PC-9 (cell line): ENCODE measurements at regions not wholly inside any gene's neighbourhood (a gene's known extent, or its start where the extent isn't known, plus 50 kb on each side); places are given as distances from the start of the nearest gene placed in this dataset.

Experiments
- BruUV-seq: library from RNA; stranded (reverse); fragments of 400-500 nt; replicated peaks from 2 replicates; lab custom pipeline; 2021; lab: Mats Ljungman, UMichigan
- CTCF ChIA-PET: fragments of 300-600 bp; sonication (Branson Sonifier 250); formaldehyde crosslinking; loops from one replicate; lab custom pipeline; 2022; ENCODE audit warnings: antibody characterized with exemption; lab: Charles Lee
- POLR2A ChIA-PET: fragments of 300-600 bp; sonication (Branson Sonifier 250); formaldehyde crosslinking; loops from one replicate; lab custom pipeline; 2022; ENCODE audit warnings: antibody characterized with exemption; ENCODE audit not compliant: unreplicated experiment; lab: Charles Lee
- DNase-seq, 2 experiments: peaks; one replicate each; pipeline versions ENCODE4 v3.0.0 to v3.0.0-alpha.2; 2015 to 2022; ENCODE audit warnings: mixed read lengths in 1 of 2
- H2AFZ ChIP-seq: fragments of 200-600 bp; sonication (generic); 2 replicates; pipeline ENCODE4 v1.8.1; 2017; ENCODE audit warnings: antibody characterized with exemption
- H3F3A ChIP-seq: fragments of 200-600 bp; sonication (generic); 2 replicates; pipeline ENCODE4 v1.8.1; 2017; ENCODE audit warnings: antibody characterized with exemption, mild to moderate bottlenecking, low read depth; ENCODE audit not compliant: insufficient read depth
- H3K27ac ChIP-seq: fragments of 200-600 bp; sonication (generic); 2 replicates; pipeline ENCODE4 v1.6.1; 2016; ENCODE audit warnings: mixed run types
- H3K27me3 ChIP-seq: fragments of 200-600 bp; sonication (generic); 2 replicates; pipeline ENCODE4 v1.6.1; 2016; ENCODE audit warnings: low read depth, mixed run types; ENCODE audit not compliant: insufficient read depth
- H3K36me3 ChIP-seq: fragments of 200-600 bp; sonication (generic); 2 replicates; pipeline ENCODE4 v1.6.1; 2016; ENCODE audit warnings: low read depth, mixed run types
- H3K4me1 ChIP-seq: fragments of 200-600 bp; sonication (generic); replicated peaks from 2 replicates; pipeline ENCODE4 v1.6.1; 2016; ENCODE audit warnings: mixed run types; ENCODE audit not compliant: insufficient read depth
- H3K4me2 ChIP-seq: fragments of 200-600 bp; sonication (generic); 2 replicates; pipeline ENCODE4 v1.6.1; 2017; ENCODE audit warnings: mixed run types
- H3K4me3 ChIP-seq: fragments of 200-600 bp; sonication (generic); 2 replicates; pipeline ENCODE4 v1.6.1; 2016; ENCODE audit warnings: mixed run types
- H3K79me2 ChIP-seq: fragments of 200-600 bp; sonication (generic); 2 replicates; pipeline ENCODE4 v1.6.1; 2017; ENCODE audit warnings: low read depth, mixed run types
- H3K9me2 ChIP-seq: fragments of 200-600 bp; sonication (generic); 2 replicates; pipeline ENCODE4 v1.8.1; 2017; ENCODE audit warnings: mild to moderate bottlenecking; ENCODE audit not compliant: insufficient read depth
- H3K9me3 ChIP-seq: fragments of 200-600 bp; sonication (generic); 2 replicates; pipeline ENCODE4 v1.8.1; 2016; ENCODE audit warnings: low read depth; ENCODE audit not compliant: insufficient read depth
- H4K20me1 ChIP-seq: fragments of 200-600 bp; sonication (generic); 2 replicates; pipeline ENCODE4 v1.8.1; 2017; ENCODE audit not compliant: insufficient read depth
- CTCF ChIP-seq: fragments of 200-600 bp; sonication (generic); conservative IDR thresholded peaks from 2 replicates; pipeline ENCODE4 v1.6.1; 2017; ENCODE audit warnings: mixed run types, antibody characterized with exemption, mild to moderate bottlenecking, moderate library complexity
- EZH2 ChIP-seq: fragments of 200-600 bp; sonication (generic); IDR thresholded peaks from 2 replicates; pipeline ENCODE4 v1.8.0; 2017; ENCODE audit warnings: antibody characterized with exemption, low read depth
- intact Hi-C: fragments of 100-400 bp; cut with micrococcal nuclease; formaldehyde crosslinking; loops from one replicate; pipeline ENCODE4 v1.10.0; 2022; ENCODE audit not compliant: unreplicated experiment

DNA sequence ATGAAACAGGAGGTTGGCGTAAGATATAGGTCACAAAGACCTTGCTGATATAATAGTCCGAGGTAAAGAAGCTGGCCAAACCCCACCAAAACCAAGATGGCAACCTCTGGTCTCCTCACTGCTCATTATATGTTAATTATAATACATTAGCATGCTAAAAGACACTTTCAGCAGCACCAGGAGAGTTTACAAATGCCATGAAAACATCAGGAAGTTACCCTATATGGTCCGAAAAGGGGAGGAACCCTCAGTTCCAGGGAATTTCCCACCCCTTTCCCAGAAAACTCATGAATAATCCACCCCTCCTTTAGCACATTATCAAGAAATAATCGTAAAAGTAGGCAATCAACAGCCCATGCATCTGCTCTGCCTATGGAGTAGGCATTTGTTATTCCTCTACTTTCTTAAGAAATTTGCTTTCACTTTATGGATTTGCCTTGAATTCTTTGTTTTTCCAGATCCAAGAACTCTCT lies 923.4 kb downstream of the QKI start:
- Histone ChIP-seq H3K27ac (no peak overlapping the region), H3K4me2 (no peak overlapping the region), H3K79me2 (no peaks in the 10 kb centered on the region), H2AFZ (no peak overlapping the region), H3K4me3 (no peak overlapping the region), H3K4me1 (no peaks in the 10 kb centered on the region), H3K9me2 (no peaks in the 10 kb centered on the region; the same call in 1 of the 2 replicates), H3K27me3 (peaks cover 21% of the 10 kb centered on the region), H3F3A (no peaks in the 10 kb centered on the region), H3K9me3 (no peaks in the 10 kb centered on the region), H4K20me1 (no peaks in the 10 kb centered on the region), H3K36me3 (no peaks in the 10 kb centered on the region)
- no peak for TF ChIP-seq CTCF
- TF ChIP-seq EZH2 = no peak
- no TSS peak for BruUV-seq
- no peak for DNase-seq
- intact Hi-C loops = no loop called here
- ChIA-PET POLR2A (no interaction called here), CTCF (no interaction called here)

DNA sequence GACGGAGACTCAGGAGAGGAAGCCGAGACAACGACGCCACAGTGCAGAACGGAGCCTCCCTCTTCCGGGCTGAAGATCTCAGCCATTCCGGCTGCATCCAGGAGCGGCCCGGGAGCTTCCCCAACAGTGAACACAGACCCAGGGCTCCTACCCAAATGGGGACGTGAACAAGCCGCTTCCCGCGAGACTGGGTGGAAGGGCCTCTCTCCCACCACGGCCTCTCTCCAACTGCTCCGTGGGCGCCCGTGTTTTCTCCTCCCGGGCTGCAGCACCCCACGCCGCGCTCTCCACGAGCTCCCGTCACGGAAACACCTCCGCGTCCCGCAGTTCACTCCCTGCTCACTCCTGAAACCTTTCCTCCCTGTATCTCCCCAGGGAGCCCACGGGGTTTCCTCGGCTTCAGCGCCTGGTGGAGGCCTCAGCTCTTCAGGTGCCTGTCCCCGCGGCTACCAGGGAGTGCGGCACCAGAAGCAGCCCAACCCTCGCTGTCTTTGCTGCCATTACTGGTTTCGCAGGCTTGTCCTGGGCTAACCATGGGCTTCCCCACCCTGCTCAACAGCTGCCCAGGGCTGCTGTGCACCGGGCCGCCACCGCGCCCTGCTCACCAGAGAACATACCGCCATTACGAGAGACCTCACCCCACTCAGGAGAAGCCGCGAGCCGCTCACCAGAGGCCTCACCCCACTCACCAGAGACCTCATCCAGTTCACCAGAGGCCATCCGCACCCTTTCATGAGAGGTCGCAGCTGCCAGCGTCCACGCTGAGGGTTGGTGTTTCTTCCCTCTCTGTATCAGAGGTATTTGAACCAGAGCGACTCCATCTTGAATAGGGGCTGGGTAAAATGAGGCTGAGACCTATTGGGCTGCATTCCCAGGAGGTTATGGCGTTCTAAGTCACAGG lies 922.8 kb downstream of the QKI start:
- Histone ChIP-seq H4K20me1 (no peaks in the 10 kb centered on the region), H3K4me1 (no peaks in the 10 kb centered on the region), H2AFZ (no peak overlapping the region), H3K4me2 (no peak overlapping the region), H3K9me2 (no peaks in the 10 kb centered on the region; the same call in 1 of the 2 replicates), H3K36me3 (no peaks in the 10 kb centered on the region), H3K27me3 (peaks cover 15% of the 10 kb centered on the region), H3K4me3 (no peak overlapping the region), H3K79me2 (no peaks in the 10 kb centered on the region), H3K9me3 (no peaks in the 10 kb centered on the region), H3F3A (no peaks in the 10 kb centered on the region), H3K27ac (no peak overlapping the region)
- CTCF ChIA-PET = no interaction called here
- TF ChIP-seq CTCF = no peak
- TF ChIP-seq EZH2 = no peak
- no TSS peak for BruUV-seq
- intact Hi-C loops = no loop called here
- POLR2A ChIA-PET = no interaction called here
- no peak for DNase-seq

- CTCF ChIA-PET = no interaction called here
Observed at GRCh38 chr6:164336455-164336854, 921.9 kb downstream of the QKI start.

More at GRCh38 chr6:164336455-164336854, 921.9 kb downstream of the QKI start:
- Histone ChIP-seq H4K20me1 (no peaks in the 10 kb centered on the region), H3K79me2 (no peaks in the 10 kb centered on the region), H3K36me3 (no peaks in the 10 kb centered on the region), H3K4me2 (no peak overlapping the region), H3K9me3 (no peaks in the 10 kb centered on the region), H3K4me1 (no peaks in the 10 kb centered on the region), H3K9me2 (no peaks in the 10 kb centered on the region; the same call in 1 of the 2 replicates), H3K27me3 (peaks cover 13% of the 10 kb centered on the region), H2AFZ (no peak overlapping the region), H3K27ac (no peak overlapping the region), H3K4me3 (no peak overlapping the region), H3F3A (no peaks in the 10 kb centered on the region)
- no TSS peak for BruUV-seq
- DNase-seq = no peak
- POLR2A ChIA-PET = no interaction called here
- intact Hi-C loops = no loop called here
- TF ChIP-seq CTCF = no peak
- TF ChIP-seq EZH2 = no peak
